ENCODE measurements at regions not wholly inside any gene's neighbourhood (a gene's known extent, or its start where the extent isn't known, plus 50 kb on each side); places are given as distances from the start of the nearest gene placed in this dataset.

DNA sequence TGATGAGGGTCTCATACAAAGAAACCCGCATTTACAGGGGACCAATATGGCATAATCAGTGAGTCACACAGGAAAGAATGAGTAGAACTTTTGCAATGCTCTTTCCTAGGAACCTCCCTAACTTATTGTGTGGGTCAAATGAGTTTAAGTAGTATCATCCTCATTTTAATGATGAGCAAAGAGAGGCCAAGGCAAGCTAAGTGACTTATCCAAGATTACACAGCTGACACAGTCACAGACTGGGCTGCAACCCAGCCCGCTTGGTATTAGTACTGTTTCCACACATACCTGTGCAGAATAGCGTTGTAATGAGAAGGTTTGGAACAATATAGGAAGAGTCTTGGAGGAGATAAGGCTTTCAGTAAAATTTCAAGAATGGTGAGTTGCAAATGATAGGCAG is 91.0 kb upstream of the PPP1R2C start:
- no peak for DNase-seq (ENCODE audit: low read depth, low spot score)
- Histone ChIP-seq H3K9ac (ENCODE audit: insufficient read length) (no peak overlapping the region), H3K9me3 (ENCODE audit: low read depth, low read length) (no peaks in the 10 kb centered on the region), H3K36me3 (ENCODE audit: insufficient read depth, low read length) (no peaks in the 10 kb centered on the region), H3K27ac (no peak overlapping the region), H3K4me3 (no peak overlapping the region)
- TF ChIP-seq FOXP2 (optimal IDR thresholded peaks at IDR 0.05; ENCODE audit: control extremely low read depth, extremely low read length, insufficient read depth): no peak
- no peak for TF ChIP-seq POLR2AphosphoS5 (IDR thresholded peaks at IDR 0.05; ENCODE audit: borderline replicate concordance, low read depth, low read length)
- no peak for TF ChIP-seq EZH2 (IDR thresholded peaks at IDR 0.05)

DNA sequence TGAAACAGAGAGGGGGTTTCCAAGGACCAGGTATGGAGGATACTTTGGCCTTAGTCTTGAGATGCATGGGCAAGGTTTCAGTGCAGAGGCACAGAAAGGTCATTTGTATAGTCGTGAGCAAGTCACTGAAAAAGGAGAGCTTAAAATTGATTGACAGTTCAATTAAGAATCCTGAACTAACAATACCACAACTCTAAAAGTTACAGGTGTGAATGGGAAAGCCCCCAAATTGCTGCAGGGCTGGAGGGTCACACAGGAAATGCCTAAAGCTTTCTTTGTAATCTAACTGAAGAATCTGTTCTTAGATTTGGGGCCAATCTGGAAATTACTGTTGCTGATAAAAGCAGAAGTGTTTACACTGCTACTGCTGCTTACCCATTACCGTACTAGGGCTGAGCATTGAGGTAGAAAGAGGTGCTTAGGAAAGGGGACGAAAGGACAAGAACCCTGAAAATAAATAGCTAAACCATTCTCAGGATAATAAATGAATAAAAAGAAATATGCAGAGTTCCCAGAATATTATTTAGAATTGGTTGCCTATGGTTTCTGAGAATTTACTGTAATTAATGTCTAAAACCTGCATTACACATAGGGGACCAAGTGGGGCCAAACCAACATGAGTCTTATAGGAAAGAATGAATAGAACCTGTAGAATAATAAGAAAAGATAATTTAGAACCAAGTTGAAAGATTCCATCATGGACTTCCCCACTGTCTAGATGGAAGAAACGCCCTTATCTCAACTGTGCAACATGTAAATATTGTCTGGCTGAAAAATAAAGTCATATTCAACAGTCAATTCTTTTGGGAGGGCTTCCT is 91.9 kb upstream of the PPP1R2C start:
- Histone ChIP-seq H3K9me3 (ENCODE audit: low read depth, low read length) (no peaks in the 10 kb centered on the region), H3K4me3 (no peak overlapping the region), H3K9ac (ENCODE audit: insufficient read length) (no peak overlapping the region), H3K36me3 (ENCODE audit: insufficient read depth, low read length) (no peaks in the 10 kb centered on the region), H3K27ac (no peak overlapping the region)
- TF ChIP-seq EZH2 (IDR thresholded peaks at IDR 0.05) (no peak), FOXP2 (optimal IDR thresholded peaks at IDR 0.05; ENCODE audit: control extremely low read depth, extremely low read length, insufficient read depth) (no peak), POLR2AphosphoS5 (IDR thresholded peaks at IDR 0.05; ENCODE audit: borderline replicate concordance, low read depth, low read length) (no peak)
- no peak for DNase-seq (ENCODE audit: low read depth, low spot score)

DNA sequence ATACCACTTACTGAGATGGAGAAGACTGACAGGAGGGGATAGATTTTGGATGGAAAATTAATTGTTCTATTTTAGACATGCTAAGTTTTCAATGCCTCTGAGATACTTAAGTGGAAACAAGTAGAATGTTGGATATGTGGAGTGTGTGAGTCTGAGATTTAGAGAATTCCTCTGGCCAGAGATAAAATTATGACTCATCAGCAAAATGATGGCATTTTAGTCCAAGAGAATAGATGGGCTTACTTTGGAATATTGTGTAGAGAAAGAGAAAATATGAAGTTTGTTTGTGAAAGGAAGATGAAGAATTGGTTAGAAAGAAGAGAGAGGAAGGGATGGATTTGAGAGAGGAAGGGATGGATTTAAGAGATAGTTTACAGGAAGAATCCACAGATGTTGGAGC is 108.6 kb upstream of the PPP1R2C start:
- Histone ChIP-seq H3K36me3 (ENCODE audit: insufficient read depth, low read length) (no peaks in the 10 kb centered on the region), H3K4me3 (no peak overlapping the region), H3K9ac (ENCODE audit: insufficient read length) (no peak overlapping the region), H3K27ac (no peak overlapping the region), H3K9me3 (ENCODE audit: low read depth, low read length) (no peaks in the 10 kb centered on the region)
- DNase-seq (ENCODE audit: low read depth, low spot score): no peak
- TF ChIP-seq FOXP2 (optimal IDR thresholded peaks at IDR 0.05; ENCODE audit: control extremely low read depth, extremely low read length, insufficient read depth) (no peak), EZH2 (IDR thresholded peaks at IDR 0.05) (no peak), POLR2AphosphoS5 (IDR thresholded peaks at IDR 0.05; ENCODE audit: borderline replicate concordance, low read depth, low read length) (no peak)

DNA sequence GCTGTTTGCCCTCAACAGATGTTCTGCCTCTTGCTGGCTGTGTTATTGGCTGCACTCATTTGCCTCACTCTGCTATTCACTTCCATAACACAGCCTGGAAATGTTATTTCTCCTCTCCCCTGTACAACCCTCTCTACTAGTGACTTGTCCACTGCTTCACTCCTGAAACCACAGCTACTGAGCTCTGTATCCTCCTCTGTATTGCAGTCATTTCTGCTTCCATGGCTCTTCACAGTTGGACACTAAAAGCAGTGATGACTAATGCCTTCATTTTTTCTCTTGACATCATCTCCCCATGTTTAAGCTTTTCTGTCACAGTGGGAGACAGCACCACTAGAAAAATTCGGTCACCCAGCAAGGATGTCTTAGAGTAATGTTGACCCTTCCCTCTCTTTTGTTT is 123.0 kb upstream of the PPP1R2C start:
- no peak for DNase-seq (ENCODE audit: low read depth, low spot score)
- no peak overlapping the region for H3K4me3 ChIP-seq
- H3K36me3 ChIP-seq (ENCODE audit: insufficient read depth, low read length): no peaks in the 10 kb centered on the region
- TF ChIP-seq EZH2 (IDR thresholded peaks at IDR 0.05) (no peak), POLR2AphosphoS5 (IDR thresholded peaks at IDR 0.05; ENCODE audit: borderline replicate concordance, low read depth, low read length) (no peak), FOXP2 (optimal IDR thresholded peaks at IDR 0.05; ENCODE audit: control extremely low read depth, extremely low read length, insufficient read depth) (no peak)
- no peak overlapping the region for H3K27ac ChIP-seq
- H3K9ac ChIP-seq (ENCODE audit: insufficient read length): no peak overlapping the region
- no peaks in the 10 kb centered on the region for H3K9me3 ChIP-seq (ENCODE audit: low read depth, low read length)

DNA sequence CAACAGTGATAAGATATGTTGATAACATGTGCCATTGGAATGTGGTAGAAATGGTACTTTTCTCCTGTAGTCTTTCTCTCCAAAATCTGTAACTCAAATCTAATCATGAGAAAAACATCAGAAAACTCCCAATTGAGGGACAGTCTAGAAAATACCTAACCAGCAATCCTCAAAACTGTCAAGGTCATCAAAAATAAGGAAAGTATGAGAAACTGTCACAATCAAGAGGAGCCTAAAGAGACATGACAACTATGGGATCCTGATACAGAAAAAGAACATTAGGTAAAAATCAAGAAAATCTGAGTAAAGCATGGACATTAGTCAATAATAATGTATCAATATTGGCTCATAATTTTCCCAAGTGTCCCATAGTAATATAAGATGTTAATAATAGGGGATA is 124.5 kb upstream of the PPP1R2C start:
- Histone ChIP-seq H3K9ac (ENCODE audit: insufficient read length) (no peak overlapping the region), H3K36me3 (ENCODE audit: insufficient read depth, low read length) (no peaks in the 10 kb centered on the region)
- TF ChIP-seq POLR2AphosphoS5 (IDR thresholded peaks at IDR 0.05; ENCODE audit: borderline replicate concordance, low read depth, low read length) (no peak), FOXP2 (optimal IDR thresholded peaks at IDR 0.05; ENCODE audit: control extremely low read depth, extremely low read length, insufficient read depth) (no peak), EZH2 (IDR thresholded peaks at IDR 0.05) (no peak)

DNA sequence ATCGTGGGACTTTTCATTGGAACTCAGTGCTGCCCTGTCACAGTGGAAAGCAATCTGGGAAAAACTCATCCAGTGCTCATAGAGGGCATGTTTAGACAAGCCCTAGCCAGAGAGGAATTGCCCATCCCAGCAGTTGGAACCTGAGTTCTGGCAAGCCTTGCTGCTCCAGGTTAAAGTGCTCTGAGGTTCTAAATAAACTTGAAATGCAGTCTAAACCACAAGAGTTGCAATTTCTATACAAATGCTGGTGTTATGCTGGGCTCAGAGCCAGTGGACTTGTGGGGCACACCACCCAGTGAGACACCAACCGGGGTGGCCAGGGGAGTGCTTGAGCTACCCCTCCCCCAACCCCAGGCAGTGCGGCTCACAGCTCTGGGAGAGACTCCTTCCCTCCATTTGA is 142.8 kb upstream of the PPP1R2C start:
- TF ChIP-seq POLR2AphosphoS5 (IDR thresholded peaks at IDR 0.05; ENCODE audit: borderline replicate concordance, low read depth, low read length) (no peak), FOXP2 (optimal IDR thresholded peaks at IDR 0.05; ENCODE audit: control extremely low read depth, extremely low read length, insufficient read depth) (no peak), EZH2 (IDR thresholded peaks at IDR 0.05) (no peak)
- Histone ChIP-seq H3K9ac (ENCODE audit: insufficient read length) (no peak overlapping the region), H3K36me3 (ENCODE audit: insufficient read depth, low read length) (no peaks in the 10 kb centered on the region), H3K27ac (no peak overlapping the region), H3K4me3 (no peak overlapping the region), H3K9me3 (ENCODE audit: low read depth, low read length) (no peaks in the 10 kb centered on the region)
- DNase-seq (ENCODE audit: low read depth, low spot score): no peak

More for the DNA sequence above, 124.5 kb upstream of the PPP1R2C start:
- Histone ChIP-seq H3K27ac (no peak overlapping the region), H3K9me3 (ENCODE audit: low read depth, low read length) (no peaks in the 10 kb centered on the region), H3K4me3 (no peak overlapping the region)
- DNase-seq (ENCODE audit: low read depth, low spot score): no peak

DNA sequence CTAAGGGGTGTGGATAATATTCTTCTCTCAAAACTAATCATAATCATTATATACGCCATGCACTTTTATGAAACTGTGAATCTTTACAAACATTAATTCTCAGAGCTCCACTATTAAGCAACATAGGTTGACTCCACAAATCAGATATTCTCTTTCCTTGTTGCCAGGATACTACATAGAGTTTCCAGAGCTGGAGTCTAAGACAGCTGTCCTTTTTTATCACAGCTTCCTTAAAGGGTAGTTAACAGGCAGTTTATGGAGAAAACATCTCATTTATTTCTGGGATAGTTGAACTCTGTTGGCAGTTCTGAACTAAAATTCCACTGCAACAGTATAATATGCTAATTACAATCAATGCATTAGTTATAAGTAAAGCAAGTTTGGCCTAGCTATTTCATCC is 152.1 kb upstream of the PPP1R2C start:
- Histone ChIP-seq H3K9me3 (ENCODE audit: low read depth, low read length) (no peaks in the 10 kb centered on the region), H3K4me3 (no peak overlapping the region), H3K36me3 (ENCODE audit: insufficient read depth, low read length) (no peaks in the 10 kb centered on the region), H3K9ac (ENCODE audit: insufficient read length) (no peak overlapping the region), H3K27ac (no peak overlapping the region)
- TF ChIP-seq POLR2AphosphoS5 (IDR thresholded peaks at IDR 0.05; ENCODE audit: borderline replicate concordance, low read depth, low read length) (no peak), EZH2 (IDR thresholded peaks at IDR 0.05) (no peak), FOXP2 (optimal IDR thresholded peaks at IDR 0.05; ENCODE audit: control extremely low read depth, extremely low read length, insufficient read depth) (no peak)
- no peak for DNase-seq (ENCODE audit: low read depth, low spot score)

DNA sequence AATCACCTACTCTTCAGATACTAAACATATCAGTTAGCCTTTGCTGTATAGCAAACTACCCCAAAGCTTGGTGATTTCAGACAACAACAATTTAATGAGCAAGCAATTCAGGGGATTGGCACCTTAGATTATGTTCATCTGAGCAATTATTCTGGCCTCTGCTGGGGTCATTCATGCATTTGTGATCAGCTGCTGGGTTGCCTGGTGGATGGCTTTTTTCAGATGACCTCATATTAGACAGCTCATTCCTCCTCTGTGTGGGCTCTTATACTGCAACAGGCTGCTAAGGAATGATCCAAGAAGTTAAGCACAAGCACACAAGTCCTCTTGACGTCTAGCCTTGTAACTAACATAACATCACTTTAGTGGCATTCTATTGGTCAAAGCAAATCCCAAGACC is 153.0 kb upstream of the PPP1R2C start:
- Histone ChIP-seq H3K27ac (no peak overlapping the region), H3K9ac (ENCODE audit: insufficient read length) (no peak overlapping the region), H3K4me3 (no peak overlapping the region), H3K9me3 (ENCODE audit: low read depth, low read length) (no peaks in the 10 kb centered on the region), H3K36me3 (ENCODE audit: insufficient read depth, low read length) (no peaks in the 10 kb centered on the region)
- no peak for DNase-seq (ENCODE audit: low read depth, low spot score)
- no peak for TF ChIP-seq FOXP2 (optimal IDR thresholded peaks at IDR 0.05; ENCODE audit: control extremely low read depth, extremely low read length, insufficient read depth)
- TF ChIP-seq POLR2AphosphoS5 (IDR thresholded peaks at IDR 0.05; ENCODE audit: borderline replicate concordance, low read depth, low read length): no peak
- no peak for TF ChIP-seq EZH2 (IDR thresholded peaks at IDR 0.05)

DNA sequence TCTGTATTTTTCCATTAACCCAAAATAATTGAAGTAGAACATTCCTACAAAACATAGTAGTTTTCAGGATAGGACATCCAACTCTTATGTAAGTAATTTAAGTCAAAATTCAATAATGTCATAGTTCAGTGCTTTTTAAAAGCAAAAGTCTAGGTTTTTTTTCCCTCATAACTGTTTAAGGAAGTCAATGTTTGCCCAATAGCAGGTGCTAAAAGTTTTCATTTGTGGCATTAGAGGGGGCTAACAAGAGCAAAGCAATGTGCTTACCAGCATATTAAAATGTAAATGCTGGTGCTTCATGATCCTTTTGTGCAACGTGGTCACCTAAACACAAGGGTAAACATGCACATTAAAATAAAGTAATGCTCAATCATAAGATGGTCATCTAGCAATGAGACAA is 155.2 kb upstream of the PPP1R2C start:
- no peak overlapping the region for H3K27ac ChIP-seq
- TF ChIP-seq POLR2AphosphoS5 (IDR thresholded peaks at IDR 0.05; ENCODE audit: borderline replicate concordance, low read depth, low read length): no peak

More for the DNA sequence above, 155.2 kb upstream of the PPP1R2C start:
- no peaks in the 10 kb centered on the region for H3K9me3 ChIP-seq (ENCODE audit: low read depth, low read length)
- H3K4me3 ChIP-seq: no peak overlapping the region
- H3K9ac ChIP-seq (ENCODE audit: insufficient read length): no peak overlapping the region
- H3K36me3 ChIP-seq (ENCODE audit: insufficient read depth, low read length): no peaks in the 10 kb centered on the region
- DNase-seq (ENCODE audit: low read depth, low spot score): no peak

Data from SK-N-MC (cell line).